GM19043 (cell line): ENCODE measurements at regions not wholly inside any gene's neighbourhood (a gene's known extent, or its start where the extent isn't known, plus 50 kb on each side); places are given as distances from the start of the nearest gene placed in this dataset.

Experiments used
- ATAC-seq: cut with Tn5 transposase; IDR thresholded peaks from one replicate; pipeline ENCODE4 v1.9.1; 2021; ENCODE audit warnings: low read depth; ENCODE audit not compliant: unreplicated experiment

- ATAC-seq, result no peak
Measured at GRCh38 chr10:111703986-111704385, 479.6 kb downstream of the GPAM start.

- no peak for ATAC-seq
Measured at GRCh38 chr10:111705021-111705420, 478.5 kb downstream of the GPAM start.

- ATAC-seq, result no peak
Measured at GRCh38 chr10:111706331-111706730, 477.2 kb downstream of the GPAM start.

- ATAC-seq, result no peak
Measured at GRCh38 chr10:111707076-111707475, 476.5 kb downstream of the GPAM start.

GRCh38 chr10:111709603-111710002 is 474.0 kb downstream of the GPAM start:
- ATAC-seq, result no peak

- no peak for ATAC-seq
Measured at GRCh38 chr10:111716032-111716431, 467.5 kb downstream of the GPAM start.

GRCh38 chr10:111724121-111724520 is 459.4 kb downstream of the GPAM start:
- ATAC-seq, result no peak

GRCh38 chr10:111725050-111725449 is 458.5 kb downstream of the GPAM start:
- no peak for ATAC-seq

GRCh38 chr10:111732166-111732785 is 451.3 kb downstream of the GPAM start:
- ATAC-seq, result no peak

- ATAC-seq, result no peak
Measured at GRCh38 chr10:111739125-111739873, 444.3 kb downstream of the GPAM start.

- no peak for ATAC-seq
Measured at GRCh38 chr10:111739874-111740139, 443.8 kb downstream of the GPAM start.

GRCh38 chr10:111745982-111746381 is 437.6 kb downstream of the GPAM start:
- ATAC-seq, result no peak

- ATAC-seq, result no peak
Measured at GRCh38 chr10:111747751-111748150, 435.8 kb downstream of the GPAM start.

- no peak for ATAC-seq
Measured at GRCh38 chr10:111748184-111748583, 435.4 kb downstream of the GPAM start.

- ATAC-seq, result no peak
Measured at GRCh38 chr10:111750165-111750849, 433.3 kb downstream of the GPAM start.

- peak; percentile 78 for ATAC-seq
Measured at GRCh38 chr10:111756217-111757061, 427.1 kb downstream of the GPAM start.

GRCh38 chr10:111758593-111758992 is 425.0 kb downstream of the GPAM start:
- no peak for ATAC-seq

- ATAC-seq, result no peak
Measured at GRCh38 chr10:111762114-111762513, 421.5 kb downstream of the GPAM start.

GRCh38 chr10:111765216-111765615 is 418.3 kb downstream of the GPAM start:
- no peak for ATAC-seq

- ATAC-seq, result no peak
Measured at GRCh38 chr10:111766464-111766863, 417.1 kb downstream of the GPAM start.

GRCh38 chr10:111767661-111768060 is 415.9 kb downstream of the GPAM start:
- ATAC-seq, result no peak
